HepG2 (cell line): ENCODE measurements at regions not wholly inside any gene's neighbourhood (a gene's known extent, or its start where the extent isn't known, plus 50 kb on each side); places are given as distances from the start of the nearest gene placed in this dataset.

Source experiments
- GABPA ChIP-seq, 2 experiments: IDR thresholded peaks; 2 replicates each; pipeline ENCODE4 v1.6.1; 2011 to 2016; ENCODE audit warnings: low read depth in 2 of 2, low read length in 1 of 2, missing biosample characterization in 1 of 2, missing genetic modification characterization in 1 of 2
- ZNF17 ChIP-seq: sonication (generic); formaldehyde crosslinking; IDR thresholded peaks from 2 replicates; pipeline ENCODE4 v1.5.0; 2020; ENCODE audit warnings: mild to moderate bottlenecking, missing genetic modification reagents
- ZNF30 ChIP-seq: sonication (generic); formaldehyde crosslinking; IDR thresholded peaks from 2 replicates; pipeline ENCODE4 v1.5.0; 2020; ENCODE audit warnings: mild to moderate bottlenecking, missing genetic modification reagents
- ZNF44 ChIP-seq: sonication (generic); formaldehyde crosslinking; IDR thresholded peaks from 2 replicates; pipeline ENCODE4 v1.5.1; 2020; ENCODE audit warnings: mild to moderate bottlenecking, missing genetic modification reagents
- ZNF589 ChIP-seq: sonication (generic); formaldehyde crosslinking; conservative IDR thresholded peaks from 2 replicates; pipeline ENCODE4 v1.8.0; 2022; ENCODE audit warnings: mild to moderate bottlenecking, moderate library complexity, missing genetic modification reagents
- TF ChIP-seq, protein P1 (sequence below): sonication (generic); formaldehyde crosslinking; IDR thresholded peaks from 2 replicates; pipeline ENCODE4 v1.5.0; 2020; ENCODE audit warnings: mild to moderate bottlenecking, missing genetic modification reagents, moderate library complexity
- TF ChIP-seq, protein P2 (sequence below): IDR thresholded peaks from 2 replicates; pipeline ENCODE4 v1.6.1; 2012; ENCODE audit warnings: low read length, improper control_type of control experiment
- TF ChIP-seq, protein P3 (sequence below): IDR thresholded peaks from 2 replicates; pipeline ENCODE4 v1.6.1; 2016

DNA sequence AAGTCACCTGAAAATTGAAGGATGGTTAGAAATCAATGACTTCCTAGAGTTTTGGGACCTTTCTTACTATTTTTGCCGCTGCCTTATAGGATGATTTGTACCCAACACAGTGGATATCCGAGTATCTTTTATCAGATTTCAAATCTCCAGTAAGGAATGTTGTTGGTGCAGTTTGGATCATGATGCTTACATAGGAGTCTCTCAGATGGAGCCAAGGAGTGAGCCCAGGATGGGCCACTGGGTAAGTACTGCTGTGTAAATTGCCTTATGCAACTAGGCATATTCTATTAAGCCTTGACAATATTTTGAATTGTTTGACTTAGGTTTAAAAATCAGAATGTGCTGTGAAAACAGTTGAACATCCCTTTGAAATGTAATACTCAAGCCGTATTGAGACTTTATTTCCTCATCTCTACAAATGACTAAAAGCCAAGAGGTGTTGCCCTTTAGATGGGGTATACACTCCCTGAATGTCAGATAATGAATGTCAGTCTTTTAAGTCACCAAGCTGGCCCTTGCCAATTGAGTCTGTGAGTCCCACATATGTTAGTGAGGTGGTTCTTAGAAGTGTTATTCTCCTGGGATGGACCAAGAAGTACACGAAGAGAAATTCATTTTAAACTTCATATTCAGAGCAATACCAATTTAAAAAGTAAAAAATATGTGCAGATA, 271.8 kb upstream of the CTNND2 start:
- TF ChIP-seq ZNF17 (no peak), ZNF44 (no peak), ZNF589 (CRISPR knock-in tag) (no peak), GABPA (IDR thresholded peaks at IDR 0.05; ENCODE audit: low read depth, low read length) (no peak), GABPA (CRISPR knock-in tag; IDR thresholded peaks at IDR 0.05; ENCODE audit: low read depth) (no peak), ZNF30 (CRISPR knock-in tag) (no peak)
- TF ChIP-seq, protein P1, sequence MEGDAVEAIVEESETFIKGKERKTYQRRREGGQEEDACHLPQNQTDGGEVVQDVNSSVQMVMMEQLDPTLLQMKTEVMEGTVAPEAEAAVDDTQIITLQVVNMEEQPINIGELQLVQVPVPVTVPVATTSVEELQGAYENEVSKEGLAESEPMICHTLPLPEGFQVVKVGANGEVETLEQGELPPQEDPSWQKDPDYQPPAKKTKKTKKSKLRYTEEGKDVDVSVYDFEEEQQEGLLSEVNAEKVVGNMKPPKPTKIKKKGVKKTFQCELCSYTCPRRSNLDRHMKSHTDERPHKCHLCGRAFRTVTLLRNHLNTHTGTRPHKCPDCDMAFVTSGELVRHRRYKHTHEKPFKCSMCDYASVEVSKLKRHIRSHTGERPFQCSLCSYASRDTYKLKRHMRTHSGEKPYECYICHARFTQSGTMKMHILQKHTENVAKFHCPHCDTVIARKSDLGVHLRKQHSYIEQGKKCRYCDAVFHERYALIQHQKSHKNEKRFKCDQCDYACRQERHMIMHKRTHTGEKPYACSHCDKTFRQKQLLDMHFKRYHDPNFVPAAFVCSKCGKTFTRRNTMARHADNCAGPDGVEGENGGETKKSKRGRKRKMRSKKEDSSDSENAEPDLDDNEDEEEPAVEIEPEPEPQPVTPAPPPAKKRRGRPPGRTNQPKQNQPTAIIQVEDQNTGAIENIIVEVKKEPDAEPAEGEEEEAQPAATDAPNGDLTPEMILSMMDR (CRISPR knock-in tag): no peak
- TF ChIP-seq, protein P2, sequence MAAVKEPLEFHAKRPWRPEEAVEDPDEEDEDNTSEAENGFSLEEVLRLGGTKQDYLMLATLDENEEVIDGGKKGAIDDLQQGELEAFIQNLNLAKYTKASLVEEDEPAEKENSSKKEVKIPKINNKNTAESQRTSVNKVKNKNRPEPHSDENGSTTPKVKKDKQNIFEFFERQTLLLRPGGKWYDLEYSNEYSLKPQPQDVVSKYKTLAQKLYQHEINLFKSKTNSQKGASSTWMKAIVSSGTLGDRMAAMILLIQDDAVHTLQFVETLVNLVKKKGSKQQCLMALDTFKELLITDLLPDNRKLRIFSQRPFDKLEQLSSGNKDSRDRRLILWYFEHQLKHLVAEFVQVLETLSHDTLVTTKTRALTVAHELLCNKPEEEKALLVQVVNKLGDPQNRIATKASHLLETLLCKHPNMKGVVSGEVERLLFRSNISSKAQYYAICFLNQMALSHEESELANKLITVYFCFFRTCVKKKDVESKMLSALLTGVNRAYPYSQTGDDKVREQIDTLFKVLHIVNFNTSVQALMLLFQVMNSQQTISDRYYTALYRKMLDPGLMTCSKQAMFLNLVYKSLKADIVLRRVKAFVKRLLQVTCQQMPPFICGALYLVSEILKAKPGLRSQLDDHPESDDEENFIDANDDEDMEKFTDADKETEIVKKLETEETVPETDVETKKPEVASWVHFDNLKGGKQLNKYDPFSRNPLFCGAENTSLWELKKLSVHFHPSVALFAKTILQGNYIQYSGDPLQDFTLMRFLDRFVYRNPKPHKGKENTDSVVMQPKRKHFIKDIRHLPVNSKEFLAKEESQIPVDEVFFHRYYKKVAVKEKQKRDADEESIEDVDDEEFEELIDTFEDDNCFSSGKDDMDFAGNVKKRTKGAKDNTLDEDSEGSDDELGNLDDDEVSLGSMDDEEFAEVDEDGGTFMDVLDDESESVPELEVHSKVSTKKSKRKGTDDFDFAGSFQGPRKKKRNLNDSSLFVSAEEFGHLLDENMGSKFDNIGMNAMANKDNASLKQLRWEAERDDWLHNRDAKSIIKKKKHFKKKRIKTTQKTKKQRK: no peak
- TF ChIP-seq, protein P3, sequence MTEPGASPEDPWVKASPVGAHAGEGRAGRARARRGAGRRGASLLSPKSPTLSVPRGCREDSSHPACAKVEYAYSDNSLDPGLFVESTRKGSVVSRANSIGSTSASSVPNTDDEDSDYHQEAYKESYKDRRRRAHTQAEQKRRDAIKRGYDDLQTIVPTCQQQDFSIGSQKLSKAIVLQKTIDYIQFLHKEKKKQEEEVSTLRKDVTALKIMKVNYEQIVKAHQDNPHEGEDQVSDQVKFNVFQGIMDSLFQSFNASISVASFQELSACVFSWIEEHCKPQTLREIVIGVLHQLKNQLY (CRISPR knock-in tag): no peak
